Liver (tissue), 3 donors: ENCODE measurements at regions not wholly inside any gene's neighbourhood (a gene's known extent, or its start where the extent isn't known, plus 50 kb on each side); places are given as distances from the start of the nearest gene placed in this dataset.
A peak's percentile ranks its signal among the peaks of the same experiment; 100 is the strongest.

Source experiments
- HNF4A ChIP-seq, 2 donors: conservative IDR thresholded peaks; 2 replicates each; pipeline ENCODE4 v1.6.1; 2016; ENCODE audit warnings: antibody characterized with exemption in 2 of 2, mild to moderate bottlenecking in 2 of 2
- HNF4G ChIP-seq: IDR thresholded peaks from 2 replicates; pipeline ENCODE4 v1.6.1; 2016; ENCODE audit warnings: antibody characterized with exemption
- JUND ChIP-seq, 2 donors: IDR thresholded peaks; 2 replicates each; pipeline ENCODE4 v1.6.1; 2016; ENCODE audit warnings: antibody characterized with exemption in 2 of 2
- RXRA ChIP-seq, 2 donors: IDR thresholded peaks; 2 replicates each; pipeline ENCODE4 v1.6.1; 2017 to 2018; ENCODE audit warnings: antibody characterized with exemption in 2 of 2, mild to moderate bottlenecking in 1 of 2
- TAF1 ChIP-seq: conservative IDR thresholded peaks from 2 replicates; pipeline ENCODE4 v1.6.1; 2016; ENCODE audit warnings: antibody characterized with exemption, mild to moderate bottlenecking
- YY1 ChIP-seq: IDR thresholded peaks from 2 replicates; pipeline ENCODE4 v1.6.1; 2016; ENCODE audit warnings: antibody characterized with exemption, mild to moderate bottlenecking
- TF ChIP-seq, protein P1 (sequence below): fragments of 150-350 bp; IDR thresholded peaks from 2 replicates; pipeline ENCODE4 v1.5.1; 2017; ENCODE audit warnings: improper control_type of control experiment, low read depth, low read length; ENCODE audit not compliant: missing input control
- TF ChIP-seq, protein P2 (sequence below): IDR thresholded peaks from 2 replicates; pipeline ENCODE4 v1.6.1; 2016; ENCODE audit warnings: antibody characterized with exemption
- donor health status: healthy.
- donor health status: healthy.

DNA sequence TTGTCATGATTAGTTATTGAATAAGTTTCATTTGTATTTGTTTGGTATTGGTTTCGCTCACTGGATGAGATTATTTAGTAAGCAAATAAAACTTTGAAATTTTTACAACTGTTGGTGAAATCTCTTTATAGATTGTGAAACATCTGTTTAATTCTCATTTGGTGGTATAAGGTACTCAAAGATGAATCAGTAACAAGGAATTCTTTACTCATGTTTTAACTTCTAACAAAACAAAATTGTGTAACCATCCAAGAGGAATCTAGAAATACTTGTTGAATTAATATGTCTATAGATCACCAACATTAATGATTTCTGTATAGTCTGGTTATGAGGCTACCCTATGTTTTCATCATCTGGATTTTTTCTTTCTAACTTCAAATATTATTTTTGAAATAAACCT is 62.8 kb upstream of the USP25 start:
- TF ChIP-seq, protein P1, sequence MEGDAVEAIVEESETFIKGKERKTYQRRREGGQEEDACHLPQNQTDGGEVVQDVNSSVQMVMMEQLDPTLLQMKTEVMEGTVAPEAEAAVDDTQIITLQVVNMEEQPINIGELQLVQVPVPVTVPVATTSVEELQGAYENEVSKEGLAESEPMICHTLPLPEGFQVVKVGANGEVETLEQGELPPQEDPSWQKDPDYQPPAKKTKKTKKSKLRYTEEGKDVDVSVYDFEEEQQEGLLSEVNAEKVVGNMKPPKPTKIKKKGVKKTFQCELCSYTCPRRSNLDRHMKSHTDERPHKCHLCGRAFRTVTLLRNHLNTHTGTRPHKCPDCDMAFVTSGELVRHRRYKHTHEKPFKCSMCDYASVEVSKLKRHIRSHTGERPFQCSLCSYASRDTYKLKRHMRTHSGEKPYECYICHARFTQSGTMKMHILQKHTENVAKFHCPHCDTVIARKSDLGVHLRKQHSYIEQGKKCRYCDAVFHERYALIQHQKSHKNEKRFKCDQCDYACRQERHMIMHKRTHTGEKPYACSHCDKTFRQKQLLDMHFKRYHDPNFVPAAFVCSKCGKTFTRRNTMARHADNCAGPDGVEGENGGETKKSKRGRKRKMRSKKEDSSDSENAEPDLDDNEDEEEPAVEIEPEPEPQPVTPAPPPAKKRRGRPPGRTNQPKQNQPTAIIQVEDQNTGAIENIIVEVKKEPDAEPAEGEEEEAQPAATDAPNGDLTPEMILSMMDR = no peak
- TF ChIP-seq, protein P2, sequence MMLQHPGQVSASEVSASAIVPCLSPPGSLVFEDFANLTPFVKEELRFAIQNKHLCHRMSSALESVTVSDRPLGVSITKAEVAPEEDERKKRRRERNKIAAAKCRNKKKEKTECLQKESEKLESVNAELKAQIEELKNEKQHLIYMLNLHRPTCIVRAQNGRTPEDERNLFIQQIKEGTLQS = no peak
- TF ChIP-seq JUND (IDR thresholded peaks at IDR 0.05) (peak in 1 of 2 donors; percentile 37), RXRA (IDR thresholded peaks at IDR 0.05) (peak in 1 of 2 donors; percentile 5), TAF1 (no peak), HNF4A (conservative IDR thresholded peaks at IDR 0.05) (no peak), HNF4G (no peak), YY1 (no peak)
